Mesenchymal stem cell (in vitro differentiated cells and primary cell): ENCODE measurements at regions not wholly inside any gene's neighbourhood (a gene's known extent, or its start where the extent isn't known, plus 50 kb on each side); places are given as distances from the start of the nearest gene placed in this dataset.
A peak's percentile ranks its signal among the peaks of the same experiment; 100 is the strongest.

ENCODE experiments used
- DNase-seq: peaks from one replicate; pipeline ENCODE4 v3.0.0-alpha.2; 2013
- H2AFZ ChIP-seq: one replicate; pipeline ENCODE4 v1.6.1; 2013; ENCODE audit warnings: low read depth, mild to moderate bottlenecking, control low read depth, inconsistent platforms, low read length, moderate library complexity
- H2AK5ac ChIP-seq: 2 replicates; pipeline ENCODE4 v1.6.1; 2013; ENCODE audit warnings: low read length, moderate library complexity, mild to moderate bottlenecking, inconsistent platforms; ENCODE audit not compliant: severe bottlenecking
- H2BK120ac ChIP-seq: one replicate; pipeline ENCODE4 v1.6.1; 2013; ENCODE audit warnings: low read depth, mild to moderate bottlenecking, inconsistent platforms, low read length, moderate library complexity
- H2BK12ac ChIP-seq, 2 experiments: one replicate each; pipeline ENCODE4 v1.6.1; 2013; ENCODE audit warnings: inconsistent platforms in 2 of 2, low read length in 2 of 2, mild to moderate bottlenecking in 2 of 2, moderate library complexity in 2 of 2, control low read depth in 1 of 2
- H2BK15ac ChIP-seq: one replicate; pipeline ENCODE4 v1.6.1; 2013; ENCODE audit warnings: mild to moderate bottlenecking, low read depth, inconsistent platforms; ENCODE audit not compliant: poor library complexity, severe bottlenecking
- H2BK5ac ChIP-seq: 2 replicates; pipeline ENCODE4 v1.6.1; 2013; ENCODE audit warnings: low read depth, mild to moderate bottlenecking, low read length, control low read depth, inconsistent platforms; ENCODE audit not compliant: poor library complexity, severe bottlenecking
- H3K14ac ChIP-seq, 2 experiments: one replicate each; pipeline ENCODE4 v1.6.1; 2013; ENCODE audit warnings: inconsistent platforms in 2 of 2, low read length in 2 of 2, control low read depth in 1 of 2, mild to moderate bottlenecking in 1 of 2, moderate library complexity in 1 of 2
- H3K18ac ChIP-seq, 2 experiments: one replicate each; pipeline ENCODE4 v1.6.1; 2013; ENCODE audit warnings: inconsistent platforms in 2 of 2, low read length in 2 of 2, control low read depth in 1 of 2, low read depth in 1 of 2, mild to moderate bottlenecking in 1 of 2
- H3K23ac ChIP-seq, 2 experiments: one replicate each; pipeline ENCODE4 v1.6.1; 2013; ENCODE audit warnings: inconsistent platforms in 2 of 2, low read length in 2 of 2, mild to moderate bottlenecking in 2 of 2, moderate library complexity in 2 of 2, control low read depth in 1 of 2
- H3K27ac ChIP-seq: 2 replicates; pipeline ENCODE4 v1.5.1; 2013; ENCODE audit warnings: mild to moderate bottlenecking, moderate library complexity, low read length, control low read depth, inconsistent platforms; ENCODE audit not compliant: poor library complexity, severe bottlenecking
- H3K27me3 ChIP-seq, 2 experiments: 2 replicates each; pipeline versions ENCODE4 v1.6.1 to v1.7.0; 2013; ENCODE audit warnings: low read length in 2 of 2, mild to moderate bottlenecking in 2 of 2, moderate library complexity in 2 of 2, control low read depth in 1 of 2, inconsistent platforms in 1 of 2; ENCODE audit not compliant: control insufficient read depth in 1 of 2, insufficient read depth in 1 of 2
- H3K36me3 ChIP-seq, 2 experiments: 2 replicates each; pipeline versions ENCODE4 v1.6.1 to v1.7.0; 2013; ENCODE audit warnings: low read length in 2 of 2, control low read depth in 1 of 2, inconsistent platforms in 1 of 2, low read depth in 1 of 2, mild to moderate bottlenecking in 1 of 2; ENCODE audit not compliant: insufficient read depth in 2 of 2, control insufficient read depth in 1 of 2
- H3K4ac ChIP-seq, 2 experiments: one replicate each; pipeline ENCODE4 v1.6.1; 2013; ENCODE audit warnings: inconsistent platforms in 2 of 2, low read length in 2 of 2, mild to moderate bottlenecking in 2 of 2, moderate library complexity in 2 of 2, control low read depth in 1 of 2, low read depth in 1 of 2
- H3K4me1 ChIP-seq: 2 replicates; pipeline ENCODE4 v1.6.1; 2013; ENCODE audit warnings: low read depth, low read length, control low read depth; ENCODE audit not compliant: control insufficient read depth, insufficient read depth
- H3K4me2 ChIP-seq: 2 replicates; pipeline ENCODE4 v1.6.1; 2013; ENCODE audit warnings: low read length, mild to moderate bottlenecking, inconsistent platforms; ENCODE audit not compliant: poor library complexity, severe bottlenecking
- H3K4me3 ChIP-seq, 2 experiments: 2 replicates each; pipeline versions ENCODE4 v1.5.1 to v1.7.0; 2013; ENCODE audit warnings: low read length in 2 of 2, mild to moderate bottlenecking in 2 of 2, control low read depth in 1 of 2, low read depth in 1 of 2; ENCODE audit not compliant: insufficient read depth in 1 of 2
- H3K79me1 ChIP-seq: replicated peaks from 2 replicates; pipeline ENCODE4 v1.6.1; 2013; ENCODE audit warnings: mild to moderate bottlenecking, control low read depth, low read length, inconsistent platforms; ENCODE audit not compliant: poor library complexity, severe bottlenecking
- H3K9ac ChIP-seq: 2 replicates; pipeline ENCODE4 v1.7.0; 2013; ENCODE audit warnings: mild to moderate bottlenecking, low read length, moderate library complexity
- H3K9me3 ChIP-seq: 2 replicates; pipeline ENCODE4 v1.7.0; 2013; ENCODE audit warnings: mild to moderate bottlenecking, low read length; ENCODE audit not compliant: control insufficient read depth
- H4K8ac ChIP-seq: one replicate; pipeline ENCODE4 v1.6.1; 2013; ENCODE audit warnings: inconsistent platforms, mild to moderate bottlenecking, low read length, moderate library complexity
- H4K91ac ChIP-seq: one replicate; pipeline ENCODE4 v1.6.1; 2013; ENCODE audit warnings: mild to moderate bottlenecking, low read length, inconsistent platforms
- WGBS: methylation state at CpG from one replicate; pipeline ENCODE4 v1.1.7; 2013; ENCODE audit warnings: mixed read lengths; 5-methylcytosine and 5-hydroxymethylcytosine counted together

- H3K4me3 ChIP-seq = no peak overlapping the region
- H3K79me1 ChIP-seq = no peaks in the 10 kb centered on the region
- H3K4me2 ChIP-seq = no peak overlapping the region
- peak overlapping the region in 1 of 2 experiments; percentile 38 for H3K18ac ChIP-seq
- H3K23ac ChIP-seq = no peak overlapping the region
- H3K27ac ChIP-seq = no peak overlapping the region
- H2AK5ac ChIP-seq = no peak overlapping the region
- H3K4ac ChIP-seq = no peak overlapping the region
- H2AFZ ChIP-seq = no peak overlapping the region
- H4K91ac ChIP-seq = no peak overlapping the region
- 0% methylated on average over 1 of the region's 3 CpGs for WGBS
- H4K8ac ChIP-seq = no peak overlapping the region
- H2BK12ac ChIP-seq = no peak overlapping the region
- H3K9ac ChIP-seq = no peak overlapping the region
- no peak for DNase-seq
- H3K4me1 ChIP-seq = no peaks in the 10 kb centered on the region
- H2BK120ac ChIP-seq = no peak overlapping the region
- H3K27me3 ChIP-seq = no peaks in the 10 kb centered on the region
- no peaks in the 10 kb centered on the region for H3K36me3 ChIP-seq
- no peak overlapping the region for H3K14ac ChIP-seq
- H2BK15ac ChIP-seq = no peak overlapping the region
- no peak overlapping the region for H2BK5ac ChIP-seq
- H3K9me3 ChIP-seq = peaks cover 4% of the 10 kb centered on the region
Observed at GRCh38 chr2:180707175-180707883, 273.1 kb upstream of the UBE2E3 start.

GRCh38 chr2:180706694-180707093, 273.7 kb upstream of the UBE2E3 start:
- Histone ChIP-seq H2BK120ac (no peak overlapping the region), H4K91ac (no peak overlapping the region), H3K4me1 (no peaks in the 10 kb centered on the region), H3K4ac (no peak overlapping the region), H3K4me2 (no peak overlapping the region), H2BK5ac (no peak overlapping the region), H3K23ac (no peak overlapping the region), H3K27ac (no peak overlapping the region), H3K79me1 (no peaks in the 10 kb centered on the region), H2AK5ac (no peak overlapping the region), H3K14ac (no peak overlapping the region), H2BK12ac (no peak overlapping the region), H3K27me3 (no peaks in the 10 kb centered on the region), H3K36me3 (no peaks in the 10 kb centered on the region), H3K4me3 (no peak overlapping the region), H2BK15ac (no peak overlapping the region), H4K8ac (no peak overlapping the region), H3K9ac (peak overlapping the region; percentile 5), H2AFZ (no peak overlapping the region), H3K18ac (no peak overlapping the region), H3K9me3 (no peaks in the 10 kb centered on the region)
- DNase-seq = peak; percentile 28

- Histone ChIP-seq H2BK15ac (no peak overlapping the region), H3K9ac (peak overlapping the region; percentile 28), H3K27ac (no peak overlapping the region), H3K4me2 (no peak overlapping the region), H3K79me1 (no peaks in the 10 kb centered on the region), H2BK120ac (no peak overlapping the region), H2BK12ac (no peak overlapping the region), H3K27me3 (no peaks in the 10 kb centered on the region), H3K9me3 (no peaks in the 10 kb centered on the region), H2AFZ (no peak overlapping the region), H2AK5ac (no peak overlapping the region), H2BK5ac (no peak overlapping the region), H3K23ac (no peak overlapping the region), H3K4me3 (no peak overlapping the region), H3K4ac (no peak overlapping the region), H4K91ac (no peak overlapping the region), H4K8ac (no peak overlapping the region), H3K4me1 (no peaks in the 10 kb centered on the region), H3K14ac (no peak overlapping the region), H3K18ac (no peak overlapping the region), H3K36me3 (no peaks in the 10 kb centered on the region)
- no peak for DNase-seq
- 100% methylated on average over 1 of the region's 1 CpG for WGBS
Observed at GRCh38 chr2:180705551-180705950, 274.9 kb upstream of the UBE2E3 start.

GRCh38 chr2:180705122-180705521, 275.3 kb upstream of the UBE2E3 start:
- Histone ChIP-seq H2BK15ac (no peak overlapping the region), H4K91ac (no peak overlapping the region), H3K27me3 (no peaks in the 10 kb centered on the region), H3K18ac (no peak overlapping the region), H3K27ac (no peak overlapping the region), H4K8ac (no peak overlapping the region), H2AK5ac (no peak overlapping the region), H3K23ac (no peak overlapping the region), H3K14ac (no peak overlapping the region), H2BK5ac (no peak overlapping the region), H3K4me1 (no peaks in the 10 kb centered on the region), H3K4me2 (no peak overlapping the region), H3K9ac (peak overlapping the region; percentile 28), H3K36me3 (no peaks in the 10 kb centered on the region), H2AFZ (no peak overlapping the region), H3K4me3 (no peak overlapping the region), H3K4ac (no peak overlapping the region), H3K79me1 (no peaks in the 10 kb centered on the region), H2BK120ac (no peak overlapping the region), H2BK12ac (no peak overlapping the region), H3K9me3 (no peaks in the 10 kb centered on the region)
- peak; percentile 50 for DNase-seq
